ENCODE measurements at regions not wholly inside any gene's neighbourhood (a gene's known extent, or its start where the extent isn't known, plus 50 kb on each side); places are given as distances from the start of the nearest gene placed in this dataset.
"Not testable (repeated sequence)": the region's sequence is repeated elsewhere in the genome, so short reads cannot be mapped to it uniquely, and the experiment has no call there.

GRCh38 chrX:114272096-114272686 is 311.7 kb upstream of the HTR2C start:
- H3K27me3 Mint-ChIP-seq = peaks cover 0 to 3% of the 10 kb centered on the region in 2 donors
- no peak for DNase-seq
- no peak for ATAC-seq (replicated peaks)
- H3K4me3 Mint-ChIP-seq = no peak overlapping the region
- no peaks in the 10 kb centered on the region for H3K4me1 Mint-ChIP-seq
- H3K27ac Mint-ChIP-seq = no peak overlapping the region
- no peaks in the 10 kb centered on the region for H3K36me3 Mint-ChIP-seq
- H3K9me3 Mint-ChIP-seq = peaks cover 3 to 6% of the 10 kb centered on the region in 2 donors

GRCh38 chrX:114270371-114270770 is 313.5 kb upstream of the HTR2C start:
- not testable (repeated sequence) for H3K9me3 Mint-ChIP-seq; ATAC-seq (replicated peaks); H3K36me3 Mint-ChIP-seq; H3K4me3 Mint-ChIP-seq; DNase-seq; H3K4me1 Mint-ChIP-seq; H3K27ac Mint-ChIP-seq; H3K27me3 Mint-ChIP-seq

GRCh38 chrX:114268643-114269042 is 315.2 kb upstream of the HTR2C start:
- peaks cover 3 to 6% of the 10 kb centered on the region in 2 donors for H3K9me3 Mint-ChIP-seq
- no peak for DNase-seq
- H3K4me3 Mint-ChIP-seq = no peak overlapping the region
- no peaks in the 10 kb centered on the region for H3K36me3 Mint-ChIP-seq
- no peaks in the 10 kb centered on the region for H3K4me1 Mint-ChIP-seq
- H3K27me3 Mint-ChIP-seq = no peaks in the 10 kb centered on the region
- peak; percentile 29 to 60 for ATAC-seq (replicated peaks)
- no peak overlapping the region for H3K27ac Mint-ChIP-seq

GRCh38 chrX:114267142-114267541 is 316.7 kb upstream of the HTR2C start:
- Mint-ChIP-seq H3K27me3 (no peaks in the 10 kb centered on the region), H3K4me1 (no peaks in the 10 kb centered on the region), H3K36me3 (no peaks in the 10 kb centered on the region), H3K9me3 (peaks cover 3 to 6% of the 10 kb centered on the region in 2 donors), H3K4me3 (no peak overlapping the region), H3K27ac (no peak overlapping the region)
- ATAC-seq (replicated peaks) (no peak), DNase-seq (no peak)

GRCh38 chrX:114252186-114252585 is 331.7 kb upstream of the HTR2C start:
- no peak for ATAC-seq (replicated peaks)
- Mint-ChIP-seq H3K27me3 (no peaks in the 10 kb centered on the region), H3K4me3 (no peak overlapping the region), H3K27ac (no peak overlapping the region), H3K4me1 (no peaks in the 10 kb centered on the region), H3K9me3 (no peaks in the 10 kb centered on the region), H3K36me3 (no peaks in the 10 kb centered on the region)
- no peak for DNase-seq

GRCh38 chrX:114251575-114251974 is 332.3 kb upstream of the HTR2C start:
- Mint-ChIP-seq H3K36me3 (no peaks in the 10 kb centered on the region), H3K9me3 (no peaks in the 10 kb centered on the region)

GRCh38 chrX:114221445-114221844 is 362.4 kb upstream of the HTR2C start:
- Mint-ChIP-seq H3K4me1 (no peaks in the 10 kb centered on the region), H3K27ac (no peak overlapping the region), H3K36me3 (no peaks in the 10 kb centered on the region), H3K9me3 (no peaks in the 10 kb centered on the region), H3K4me3 (no peak overlapping the region), H3K27me3 (peaks cover 0 to 5% of the 10 kb centered on the region in 2 donors)
- ATAC-seq (replicated peaks) = no peak
- no peak for DNase-seq

More at GRCh38 chrX:114251575-114251974, 332.3 kb upstream of the HTR2C start:
- no peak overlapping the region for H3K27ac Mint-ChIP-seq
- no peak overlapping the region for H3K4me3 Mint-ChIP-seq
- no peaks in the 10 kb centered on the region for H3K27me3 Mint-ChIP-seq
- H3K4me1 Mint-ChIP-seq = no peaks in the 10 kb centered on the region
- ATAC-seq (replicated peaks) (no peak), DNase-seq (no peak)

GRCh38 chrX:114210879-114211278 is 373.0 kb upstream of the HTR2C start:
- no peak for ATAC-seq (replicated peaks)
- H3K4me3 Mint-ChIP-seq = no peak overlapping the region
- no peak overlapping the region for H3K27ac Mint-ChIP-seq
- H3K27me3 Mint-ChIP-seq = no peaks in the 10 kb centered on the region
- no peaks in the 10 kb centered on the region for H3K36me3 Mint-ChIP-seq
- no peak for DNase-seq
- no peaks in the 10 kb centered on the region for H3K9me3 Mint-ChIP-seq
- no peaks in the 10 kb centered on the region for H3K4me1 Mint-ChIP-seq

GRCh38 chrX:114201622-114202021 is 382.3 kb upstream of the HTR2C start:
- no peak overlapping the region for H3K27ac Mint-ChIP-seq
- no peak overlapping the region for H3K4me3 Mint-ChIP-seq
- no peaks in the 10 kb centered on the region for H3K4me1 Mint-ChIP-seq
- ATAC-seq (replicated peaks) = no peak
- H3K9me3 Mint-ChIP-seq = peaks cover 4 to 10% of the 10 kb centered on the region in 2 donors
- H3K36me3 Mint-ChIP-seq = no peaks in the 10 kb centered on the region
- DNase-seq = no peak
- no peaks in the 10 kb centered on the region for H3K27me3 Mint-ChIP-seq

- Mint-ChIP-seq H3K27ac (no peak overlapping the region), H3K4me3 (no peak overlapping the region)
These were observed 402.7 kb upstream of the HTR2C start for GRCh38 chrX:114181195-114181594.

GRCh38 chrX:114178126-114178525 is 405.8 kb upstream of the HTR2C start:
- H3K27ac Mint-ChIP-seq = no peak overlapping the region
- peaks cover 0 to 3% of the 10 kb centered on the region in 2 donors for H3K9me3 Mint-ChIP-seq
- no peak overlapping the region for H3K4me3 Mint-ChIP-seq
- DNase-seq = no peak
- H3K36me3 Mint-ChIP-seq = no peaks in the 10 kb centered on the region
- no peak for ATAC-seq (replicated peaks)
- peaks cover 0 to 4% of the 10 kb centered on the region in 2 donors for H3K27me3 Mint-ChIP-seq
- H3K4me1 Mint-ChIP-seq = no peaks in the 10 kb centered on the region

More at GRCh38 chrX:114181195-114181594, 402.7 kb upstream of the HTR2C start:
- Mint-ChIP-seq H3K9me3 (peaks cover 3 to 11% of the 10 kb centered on the region in 2 donors), H3K4me1 (no peaks in the 10 kb centered on the region), H3K36me3 (no peaks in the 10 kb centered on the region), H3K27me3 (peaks cover 0 to 4% of the 10 kb centered on the region in 2 donors)
- DNase-seq (no peak), ATAC-seq (replicated peaks) (no peak)

GRCh38 chrX:114167276-114167675 is 416.6 kb upstream of the HTR2C start:
- not testable (repeated sequence) for H3K36me3 Mint-ChIP-seq; H3K27me3 Mint-ChIP-seq; ATAC-seq (replicated peaks); DNase-seq; H3K4me1 Mint-ChIP-seq; H3K27ac Mint-ChIP-seq; H3K9me3 Mint-ChIP-seq; H3K4me3 Mint-ChIP-seq

GRCh38 chrX:114166601-114167000 is 417.3 kb upstream of the HTR2C start:
- no peaks in the 10 kb centered on the region for H3K36me3 Mint-ChIP-seq
- no peaks in the 10 kb centered on the region for H3K27me3 Mint-ChIP-seq
- H3K4me1 Mint-ChIP-seq = no peaks in the 10 kb centered on the region
- H3K9me3 Mint-ChIP-seq = peaks cover 5 to 8% of the 10 kb centered on the region in 2 donors
- H3K27ac Mint-ChIP-seq = no peak overlapping the region
- DNase-seq = no peak
- no peak for ATAC-seq (replicated peaks)
- H3K4me3 Mint-ChIP-seq = no peak overlapping the region

GRCh38 chrX:114165537-114165936 is 418.3 kb upstream of the HTR2C start:
- ATAC-seq (replicated peaks) (no peak), DNase-seq (no peak)
- Mint-ChIP-seq H3K9me3 (peaks cover 5 to 12% of the 10 kb centered on the region in 2 donors), H3K27ac (no peak overlapping the region), H3K4me1 (no peaks in the 10 kb centered on the region), H3K36me3 (no peaks in the 10 kb centered on the region), H3K27me3 (no peaks in the 10 kb centered on the region), H3K4me3 (no peak overlapping the region)

- no peaks in the 10 kb centered on the region for H3K36me3 Mint-ChIP-seq
- no peak overlapping the region for H3K4me3 Mint-ChIP-seq
- DNase-seq (no peak), ATAC-seq (replicated peaks) (no peak)
- H3K27ac Mint-ChIP-seq = no peak overlapping the region
- H3K27me3 Mint-ChIP-seq = no peaks in the 10 kb centered on the region
- no peaks in the 10 kb centered on the region for H3K4me1 Mint-ChIP-seq
- peaks cover 5 to 9% of the 10 kb centered on the region in 2 donors for H3K9me3 Mint-ChIP-seq
These were observed 421.7 kb upstream of the HTR2C start for GRCh38 chrX:114162068-114162735.

Data from stimulated activated naive B cell treated with anti-CD40 and anti-IgM and Interleukin-4, amounts not matched to agents 10 μg/mL and 1 μg/mL and 100 μg/mL, for 72 hours (primary cell).